Left ventricle myocardium superior (tissue), 1 donor: ENCODE measurements at regions not wholly inside any gene's neighbourhood (a gene's known extent, or its start where the extent isn't known, plus 50 kb on each side); places are given as distances from the start of the nearest gene placed in this dataset.
"Not testable (repeated sequence)": the region's sequence is repeated elsewhere in the genome, so short reads cannot be mapped to it uniquely, and the experiment has no call there.

ENCODE experiments used
- ATAC-seq: fragments of 200-7000 bp; cut with Tn5 transposase; one replicate; pipeline ENCODE4 v1.9.1; 2020; ENCODE audit warnings: mild to moderate bottlenecking, moderate library complexity
- DNase-seq: peaks from one replicate; pipeline ENCODE4 v3.0.0-alpha.2; 2020
- intact Hi-C: fragments of 100-400 bp; cut with micrococcal nuclease; formaldehyde crosslinking; loops from one replicate; pipeline ENCODE4 v1.11.0; 2022
- donor health status: DM: no; HTN: yes; CAD: no; lungs with severe emphysema.

DNA sequence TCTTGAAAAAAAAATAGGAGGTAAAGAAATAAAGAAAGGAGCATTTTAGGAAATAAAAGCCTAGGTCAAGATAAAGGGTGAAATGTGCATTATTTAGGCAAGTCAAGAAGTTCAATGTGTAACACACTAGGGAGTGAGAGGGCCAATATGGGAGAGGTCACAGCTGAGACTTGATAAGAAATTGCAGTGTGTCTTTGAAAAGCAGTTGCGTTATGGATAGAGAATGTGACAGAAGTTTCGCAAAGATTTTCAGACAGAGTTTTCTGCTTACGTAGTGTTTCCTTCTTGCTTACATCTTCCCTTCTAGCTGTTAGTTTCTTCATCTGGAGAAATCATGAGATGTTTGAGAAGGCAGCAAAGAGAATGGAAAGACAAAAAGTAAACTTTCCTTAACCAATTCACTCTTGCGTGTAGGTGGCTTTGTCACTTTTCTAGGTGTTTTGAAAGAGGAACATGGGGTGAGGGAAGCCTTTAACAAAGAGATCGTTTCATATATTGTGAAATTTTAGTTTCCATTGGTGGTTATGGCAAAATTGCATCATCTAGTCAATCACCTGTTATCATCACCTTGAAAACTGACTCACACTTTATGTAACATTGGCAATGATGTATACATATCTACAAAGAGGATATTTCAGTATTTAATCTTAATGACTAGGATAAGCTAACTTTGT, 975.5 kb downstream of the OLFM4 start:
- ATAC-seq (no peak), DNase-seq (no peak)
- intact Hi-C loops = no loop called here

- ATAC-seq = no peak
- intact Hi-C loops = no loop called here
Measured at GRCh38 chr13:54016542-54016941, 987.9 kb downstream of the OLFM4 start.

DNA sequence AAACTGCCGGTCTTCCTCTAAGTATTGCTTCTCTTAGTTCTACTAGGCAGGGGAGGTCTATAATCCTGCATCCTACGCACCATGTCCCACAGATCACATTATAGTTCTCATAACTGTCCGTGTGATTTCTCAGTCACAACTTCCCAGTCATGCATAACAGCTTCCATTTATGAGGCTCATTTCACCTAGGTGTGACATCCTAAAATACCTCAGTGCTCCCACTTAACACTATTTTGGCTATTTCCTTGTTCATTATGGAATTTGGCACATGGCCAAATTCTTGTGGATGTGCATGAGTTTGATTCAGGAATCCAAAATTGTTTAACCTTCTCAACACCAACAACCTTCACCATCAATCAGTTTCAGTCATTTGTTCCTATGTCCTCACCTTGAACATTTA, 989.9 kb downstream of the OLFM4 start:
- DNase-seq (no peak), ATAC-seq (no peak)
- intact Hi-C loops = no loop called here

More at GRCh38 chr13:54016542-54016941, 987.9 kb downstream of the OLFM4 start:
- no peak for DNase-seq

- intact Hi-C loops = no loop called here
- ATAC-seq (no peak), DNase-seq (no peak)
Measured at GRCh38 chr13:54029226-54029625, 1000.6 kb downstream of the OLFM4 start.

- no peak for ATAC-seq
- intact Hi-C loops = no loop called here
- DNase-seq = no peak
Measured at GRCh38 chr13:54029720-54030119, 1001.1 kb downstream of the OLFM4 start.

DNA sequence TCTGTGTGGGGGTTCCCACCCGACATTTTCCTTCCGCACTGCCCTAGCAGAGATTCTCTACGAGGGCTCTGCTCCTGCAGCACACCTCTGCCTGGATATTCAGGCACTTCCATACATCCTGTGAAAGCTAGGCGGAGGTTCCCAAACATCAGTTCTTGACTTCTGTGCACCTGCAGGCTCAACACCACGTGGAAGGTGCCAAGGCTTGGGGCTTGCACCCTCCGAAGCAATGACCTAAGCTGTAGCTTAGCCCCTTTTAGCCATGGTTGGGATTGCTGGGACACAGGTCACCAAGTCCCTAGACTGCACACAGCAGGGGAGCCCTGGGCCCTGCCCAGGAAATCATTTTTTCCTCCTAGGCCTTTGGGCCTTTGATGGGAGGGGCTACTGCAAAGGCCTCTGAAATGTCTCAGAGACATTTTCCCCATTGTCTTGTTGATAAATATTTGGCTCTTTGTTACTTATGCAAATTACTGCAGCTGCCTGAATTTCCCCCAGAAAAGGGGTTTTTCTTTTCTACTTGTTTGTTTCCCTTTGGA, 1004.8 kb downstream of the OLFM4 start:
- ATAC-seq (no peak), DNase-seq (no peak)
- intact Hi-C loops = no loop called here

GRCh38 chr13:54034047-54034446, 1005.4 kb downstream of the OLFM4 start:
- intact Hi-C loops = no loop called here
- ATAC-seq (no peak), DNase-seq (no peak)

DNA sequence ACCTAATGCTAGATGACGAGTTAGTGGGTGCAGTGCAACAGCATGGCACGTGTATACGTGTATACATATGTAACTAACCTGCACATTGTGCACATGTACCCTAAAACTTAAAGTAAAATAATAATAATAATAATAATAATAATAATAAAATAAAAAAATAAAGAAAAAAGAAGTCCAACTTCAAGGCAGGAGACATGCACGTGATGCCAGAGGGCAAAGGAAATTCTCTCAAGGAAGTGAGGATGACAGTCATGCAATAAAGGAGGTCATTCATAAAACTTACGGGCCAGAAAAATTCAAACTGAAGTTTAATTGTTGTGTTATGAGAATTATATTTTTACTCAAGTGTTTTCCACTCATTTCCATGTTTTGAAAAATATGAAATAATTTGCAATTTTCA, 1028.8 kb downstream of the OLFM4 start:
- DNase-seq, intact Hi-C loops, ATAC-seq: not testable (repeated sequence)

- DNase-seq, intact Hi-C loops, ATAC-seq: not testable (repeated sequence)
Measured at GRCh38 chr13:54069958-54070357, 1041.3 kb downstream of the OLFM4 start.

DNA sequence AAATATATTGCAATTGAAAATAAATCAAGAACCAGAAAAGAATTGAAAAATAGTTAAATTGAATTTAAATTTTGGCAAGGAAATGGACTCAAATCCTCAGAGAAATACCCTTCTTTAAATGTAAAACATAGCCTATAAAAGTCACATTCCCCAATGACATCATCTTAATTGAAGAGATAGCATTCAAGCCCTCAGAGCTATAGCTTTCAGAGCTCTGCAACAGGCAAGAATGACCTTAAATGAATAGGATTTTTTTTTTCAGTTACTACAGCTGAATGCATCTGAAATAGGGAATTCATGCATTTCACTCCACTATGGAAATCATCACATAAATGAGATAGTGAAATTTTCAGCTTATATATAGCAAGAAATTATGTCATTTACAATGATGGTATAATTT, 1049.0 kb downstream of the OLFM4 start:
- intact Hi-C loops = no loop called here
- no peak for DNase-seq
- no peak for ATAC-seq

DNA sequence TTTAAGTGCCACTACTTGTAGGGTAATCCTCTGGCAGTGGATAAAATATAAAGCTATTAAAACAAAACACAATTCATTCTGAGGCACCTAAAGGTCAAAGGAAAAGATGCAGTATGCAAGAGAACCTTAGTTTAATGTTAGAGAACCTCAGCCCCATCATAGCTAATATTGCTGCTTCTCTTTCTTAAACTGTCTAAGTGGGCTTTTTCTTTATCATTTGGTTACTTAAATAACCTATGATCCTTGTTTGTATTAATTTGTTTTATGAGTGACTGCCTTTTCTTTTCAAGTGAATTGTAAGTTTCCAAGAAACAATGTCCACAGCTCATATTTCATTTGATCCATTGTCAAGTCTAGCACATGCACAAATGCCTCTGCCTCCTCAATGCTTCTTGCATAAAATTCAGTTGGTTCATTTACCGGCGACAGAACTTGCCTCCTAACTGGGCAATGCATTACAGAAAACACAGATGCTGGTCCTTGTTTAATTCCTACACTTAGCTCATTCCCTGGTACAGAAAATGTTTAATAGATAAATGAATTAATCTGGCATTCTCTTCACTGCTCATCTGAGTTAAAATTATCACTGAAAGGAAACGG, 1049.8 kb downstream of the OLFM4 start:
- DNase-seq (no peak), ATAC-seq (no peak)
- intact Hi-C loops = no loop called here

- DNase-seq, ATAC-seq, intact Hi-C loops: not testable (repeated sequence)
Measured at GRCh38 chr13:54082309-54082708, 1053.7 kb downstream of the OLFM4 start.

- intact Hi-C loops = no loop called here
- ATAC-seq (no peak), DNase-seq (no peak)
Measured at GRCh38 chr13:54091884-54092283, 1063.3 kb downstream of the OLFM4 start.

- DNase-seq (no peak), ATAC-seq (no peak)
- intact Hi-C loops = no loop called here
Measured at GRCh38 chr13:54092686-54093085, 1064.1 kb downstream of the OLFM4 start.

DNA sequence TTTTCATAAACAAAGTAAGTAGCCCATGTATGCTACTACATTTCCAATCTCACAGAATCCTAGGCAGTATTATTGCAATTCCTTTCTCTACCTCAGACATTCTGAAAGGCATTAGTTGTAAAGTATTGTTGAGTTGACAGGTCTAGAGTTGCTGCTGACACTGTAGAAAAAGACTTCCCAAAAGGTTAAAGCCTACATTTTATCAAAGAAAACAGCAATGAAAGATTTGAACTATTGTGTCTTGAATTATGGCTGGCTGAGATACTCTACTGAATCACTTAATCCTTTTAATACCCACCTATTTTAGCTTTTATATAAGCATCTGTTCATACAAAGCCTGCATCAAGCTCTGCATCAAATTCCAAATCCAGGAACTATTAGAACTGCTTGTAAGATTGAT, 1082.0 kb downstream of the OLFM4 start:
- intact Hi-C loops = no loop called here
- ATAC-seq (no peak), DNase-seq (no peak)

GRCh38 chr13:54124700-54125099, 1096.1 kb downstream of the OLFM4 start:
- ATAC-seq = no peak

GRCh38 chr13:54130931-54131330, 1102.3 kb downstream of the OLFM4 start:
- ATAC-seq, DNase-seq, intact Hi-C loops: not testable (repeated sequence)

More at GRCh38 chr13:54124700-54125099, 1096.1 kb downstream of the OLFM4 start:
- DNase-seq = no peak
- intact Hi-C loops = no loop called here

DNA sequence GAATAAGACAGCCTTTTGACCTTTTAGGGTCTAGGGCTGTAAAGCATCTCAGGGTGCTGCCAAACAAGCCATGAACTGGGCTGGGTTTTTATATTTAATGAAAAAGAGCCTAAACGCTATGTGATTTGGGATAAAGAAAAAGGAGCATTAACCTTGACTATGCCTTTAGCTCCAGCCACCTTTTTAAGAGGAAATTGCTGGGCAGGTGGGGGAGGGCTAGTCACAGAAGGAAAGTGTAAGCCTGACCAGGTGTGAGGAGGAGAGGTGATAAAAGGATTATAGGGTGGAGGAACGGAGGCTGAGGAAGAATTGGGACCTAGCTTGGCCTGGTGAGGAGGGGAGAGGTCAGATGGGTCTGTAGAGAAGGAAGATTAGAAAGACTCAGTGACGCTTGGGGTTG, 1102.8 kb downstream of the OLFM4 start:
- ATAC-seq, DNase-seq, intact Hi-C loops: not testable (repeated sequence)

DNA sequence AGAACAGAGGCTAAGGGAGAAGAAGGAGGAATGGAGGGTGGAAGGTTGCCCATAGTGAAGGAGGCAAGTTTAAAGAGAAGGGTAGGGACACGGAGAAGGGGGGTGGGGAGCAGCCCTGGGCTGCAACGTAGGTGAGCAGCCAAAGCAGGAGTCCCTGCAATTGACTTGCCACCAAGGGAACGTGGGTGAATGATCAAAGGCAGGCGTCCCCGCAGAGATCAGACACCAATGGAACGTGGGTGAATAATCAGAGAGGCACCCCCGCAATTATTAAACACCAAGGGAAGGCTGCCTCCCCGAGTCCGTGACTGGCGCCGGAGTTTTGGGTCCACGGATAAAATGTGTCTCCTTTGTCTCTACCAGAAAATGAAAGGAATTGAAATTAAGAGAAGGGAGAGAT, 1103.5 kb downstream of the OLFM4 start:
- DNase-seq, ATAC-seq, intact Hi-C loops: not testable (repeated sequence)

GRCh38 chr13:54132720-54133119, 1104.1 kb downstream of the OLFM4 start:
- DNase-seq, ATAC-seq, intact Hi-C loops: not testable (repeated sequence)

- DNase-seq (no peak), ATAC-seq (no peak)
- intact Hi-C loops = no loop called here
Measured at GRCh38 chr13:54133746-54134145, 1105.1 kb downstream of the OLFM4 start.
